Activated naive CD4-positive, alpha-beta T cell (primary cell): ENCODE measurements at regions not wholly inside any gene's neighbourhood (a gene's known extent, or its start where the extent isn't known, plus 50 kb on each side); places are given as distances from the start of the nearest gene placed in this dataset.
A peak's percentile ranks its signal among the peaks of the same experiment; 100 is the strongest.

Experiments
- DNase-seq, 4 experiments: peaks; one replicate each; lab custom pipeline; 2025; lab: John Stamatoyannopoulos, UW

DNA sequence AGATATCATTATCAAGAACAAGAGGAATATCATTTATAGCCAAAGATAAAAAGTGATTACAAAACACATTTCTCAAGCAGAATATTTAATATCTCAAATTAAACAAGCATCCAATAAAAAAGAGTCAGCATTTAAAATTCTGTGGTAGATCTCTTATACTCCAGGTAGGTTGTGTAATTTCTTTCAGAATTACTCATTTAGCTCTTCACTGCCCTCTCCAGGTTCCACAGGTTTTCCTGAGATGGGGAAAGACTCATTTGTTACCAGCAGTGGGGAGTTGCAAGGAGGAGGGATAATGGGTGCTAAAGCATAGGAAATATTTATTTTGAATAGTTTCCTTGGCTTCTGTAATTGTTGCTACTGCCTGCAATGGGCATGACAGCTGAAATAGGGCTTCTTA is 83.1 kb upstream of the RASGRP1 start:
- no peak for DNase-seq

DNA sequence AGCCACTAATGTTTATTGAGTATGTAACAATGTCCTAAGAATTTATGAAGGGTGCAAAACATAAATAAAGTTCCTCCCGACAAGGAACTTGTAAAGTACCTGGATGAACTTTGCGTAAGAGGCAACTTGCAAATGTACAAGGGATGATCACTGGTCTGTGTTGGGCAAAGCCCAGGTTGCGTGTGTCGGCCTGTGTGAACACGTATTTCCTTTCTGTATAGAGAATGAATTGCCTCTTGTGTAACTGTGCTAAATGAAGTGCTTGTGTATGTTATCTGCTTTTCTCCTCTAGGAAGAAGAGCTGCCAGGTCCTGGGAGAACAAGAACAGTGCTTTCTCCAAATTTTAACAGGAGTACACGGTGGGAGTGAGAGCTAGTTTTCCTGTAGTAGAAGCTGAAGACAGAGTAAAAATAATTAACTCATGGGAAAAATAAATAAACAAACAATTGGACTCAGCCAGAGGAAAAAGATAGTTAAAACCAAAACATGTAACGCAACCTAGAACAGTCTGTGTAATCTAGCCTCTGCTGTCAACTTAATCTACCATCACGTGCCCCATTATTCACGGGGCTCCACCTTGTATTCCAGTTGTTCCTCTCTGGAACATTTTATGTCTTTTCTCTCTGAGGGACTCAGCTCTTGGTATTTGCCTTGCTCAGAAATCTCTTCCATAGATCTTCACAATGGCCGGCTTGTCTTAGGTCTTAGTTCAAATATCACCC is 83.7 kb upstream of the RASGRP1 start:
- no peak for DNase-seq

DNA sequence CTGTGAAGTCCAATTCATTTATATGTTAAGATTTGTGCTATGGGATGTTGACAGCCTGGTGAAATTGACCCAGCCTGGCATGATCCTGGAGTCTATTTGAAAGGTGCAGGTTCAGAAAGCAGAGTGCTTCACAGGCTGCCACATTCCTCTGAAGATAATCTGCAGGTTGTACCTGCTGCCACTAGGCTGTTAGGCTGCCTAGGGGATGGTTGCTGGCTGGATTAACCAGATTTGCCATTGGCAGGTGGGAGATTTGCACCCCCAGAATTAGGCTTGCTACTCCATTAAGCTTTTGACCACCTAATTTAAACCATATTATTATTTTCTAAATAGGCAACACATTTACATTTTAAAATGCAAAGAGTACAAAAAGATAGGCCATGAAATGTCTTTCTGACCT is 85.8 kb upstream of the RASGRP1 start:
- no peak for DNase-seq

DNA sequence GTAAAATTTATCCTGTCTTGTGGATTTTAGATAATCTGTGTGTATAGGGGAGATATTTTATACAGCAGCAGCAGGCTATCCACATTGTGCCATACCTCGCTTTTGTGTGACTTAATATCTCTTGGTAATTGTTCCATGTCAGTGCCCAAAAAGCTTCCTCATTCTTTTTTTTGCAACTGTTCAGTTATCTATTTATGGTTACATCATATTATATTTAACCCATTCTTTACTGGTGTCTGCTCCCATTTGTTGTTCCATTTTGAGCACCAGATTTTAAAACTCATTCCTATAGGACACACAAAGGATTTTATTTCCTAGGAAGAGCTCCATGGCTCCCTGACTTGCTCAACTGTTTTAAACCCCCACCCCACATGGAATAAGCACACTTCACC is 86.3 kb upstream of the RASGRP1 start:
- no peak for DNase-seq

DNA sequence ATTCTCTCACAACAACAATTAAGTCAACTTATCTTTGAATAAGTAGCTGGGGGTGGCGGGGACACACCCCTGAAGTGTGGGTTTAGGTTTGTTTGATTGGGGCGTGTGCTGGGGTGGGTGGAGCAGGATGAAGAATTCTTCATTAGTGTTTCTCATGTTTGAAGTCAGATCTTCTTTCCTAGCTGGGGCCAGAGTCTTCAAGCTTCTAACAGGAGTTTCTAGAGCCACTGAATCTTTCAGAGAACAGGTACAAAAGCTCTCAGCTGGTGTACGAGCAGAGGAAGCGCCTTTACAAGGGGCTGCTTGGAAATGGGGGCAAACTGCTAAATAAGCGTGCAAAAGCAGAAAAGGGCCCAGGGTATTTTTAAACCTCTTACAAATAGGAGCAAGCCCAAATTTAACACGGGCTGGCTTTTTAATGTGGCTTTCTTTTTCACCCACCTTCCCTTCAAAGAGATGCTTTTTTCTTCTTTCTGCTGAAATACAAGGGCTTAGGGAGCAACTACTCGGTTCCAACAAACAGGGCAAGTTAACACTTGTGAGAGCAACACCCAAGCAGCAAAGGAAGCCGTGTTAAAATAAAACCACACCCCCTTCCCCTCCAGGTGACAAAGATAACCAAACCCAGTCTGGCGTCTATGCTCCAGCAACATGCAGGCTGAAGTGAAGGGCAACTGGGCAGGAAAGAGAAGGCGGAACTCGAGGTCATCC is 86.9 kb upstream of the RASGRP1 start:
- peak in 2 of 4 experiments; percentile 27 to 39 for DNase-seq

DNA sequence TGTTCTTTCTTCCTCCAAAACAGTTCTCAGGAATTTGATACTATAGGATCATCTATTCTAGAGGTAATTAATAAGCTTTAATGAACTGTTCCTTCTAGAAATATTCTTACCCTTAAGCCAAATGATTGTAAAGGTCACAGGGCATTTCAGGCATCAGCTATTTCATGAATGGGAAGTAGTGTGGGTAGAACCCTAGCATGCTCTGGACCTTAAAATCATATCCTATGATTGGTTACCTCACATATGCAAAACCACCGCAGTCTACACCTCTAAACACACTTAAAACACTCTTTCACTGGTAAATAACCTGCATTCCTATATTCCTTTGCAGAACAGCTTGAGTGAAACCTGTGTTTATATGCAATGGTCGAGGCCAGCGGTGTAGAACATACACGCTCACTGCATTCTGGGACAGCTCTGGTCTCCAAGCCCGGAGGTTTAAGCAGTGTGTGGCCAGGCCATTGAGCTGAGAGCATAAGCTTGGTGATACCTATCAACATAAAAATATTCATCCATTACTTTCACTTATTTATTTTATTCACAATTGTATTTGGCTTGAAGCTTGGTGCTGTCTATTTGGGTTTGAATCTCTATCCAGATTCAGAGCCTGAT is 87.7 kb upstream of the RASGRP1 start:
- no peak for DNase-seq

DNA sequence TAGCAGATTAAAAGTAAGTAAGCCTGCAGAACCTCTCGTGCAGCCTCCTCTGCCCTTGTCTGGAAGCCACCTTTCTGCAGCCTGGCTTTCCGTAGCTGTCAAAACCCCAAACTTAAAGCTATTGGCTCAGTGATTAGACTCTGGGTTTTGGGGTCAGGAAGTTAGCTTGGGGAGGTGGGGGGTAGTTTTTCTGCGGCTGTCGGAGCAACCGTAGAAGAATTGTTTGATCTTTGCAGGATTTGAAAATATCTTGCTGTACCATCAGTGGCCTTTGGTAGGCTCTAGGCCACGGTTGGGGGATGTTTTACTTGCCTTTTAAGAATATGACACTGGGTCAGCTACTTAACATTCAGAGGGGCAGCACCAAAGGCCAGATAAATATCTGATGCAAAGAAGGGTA is 88.4 kb upstream of the RASGRP1 start:
- peak in 2 of 4 experiments; percentile 51 to 60 for DNase-seq

DNA sequence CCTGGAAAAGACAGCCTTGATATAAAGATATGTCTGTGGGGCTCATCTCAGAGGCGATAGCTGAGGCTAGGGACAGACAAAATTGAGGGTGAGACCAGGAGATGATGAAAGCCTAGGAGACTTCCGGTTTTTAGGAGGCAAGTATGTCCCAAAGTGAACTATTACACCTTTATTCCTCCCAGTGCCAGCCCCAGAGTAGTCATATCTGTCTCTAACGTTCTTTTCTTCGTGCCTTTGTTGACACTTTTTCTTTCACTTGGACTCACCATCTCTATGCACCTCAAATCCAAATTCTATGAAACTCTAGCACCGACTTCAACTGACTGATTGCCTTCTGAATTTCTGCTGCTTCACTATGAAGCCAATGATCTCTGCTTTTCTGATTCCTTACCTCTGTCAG is 93.8 kb upstream of the RASGRP1 start:
- no peak for DNase-seq

DNA sequence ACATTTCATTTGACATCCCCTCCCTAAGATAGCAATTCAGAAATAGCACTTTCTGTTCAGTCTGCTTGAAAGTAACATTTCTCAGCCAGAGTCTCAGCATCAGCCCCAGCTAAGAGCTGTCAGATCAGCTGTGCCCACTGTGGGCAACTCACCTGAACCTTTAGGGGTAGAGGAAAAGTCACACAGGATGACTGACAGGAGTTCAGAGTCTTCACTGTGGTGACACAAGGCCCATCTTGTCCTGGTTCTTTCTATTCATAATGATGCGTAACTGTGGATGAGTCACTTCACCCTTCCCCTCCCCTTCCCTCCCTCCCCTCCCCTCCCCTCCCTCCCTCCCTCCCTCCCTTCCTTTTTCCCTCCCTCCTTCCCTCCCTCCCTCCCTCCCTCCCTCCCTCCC is 96.1 kb upstream of the RASGRP1 start:
- DNase-seq = no peak

DNA sequence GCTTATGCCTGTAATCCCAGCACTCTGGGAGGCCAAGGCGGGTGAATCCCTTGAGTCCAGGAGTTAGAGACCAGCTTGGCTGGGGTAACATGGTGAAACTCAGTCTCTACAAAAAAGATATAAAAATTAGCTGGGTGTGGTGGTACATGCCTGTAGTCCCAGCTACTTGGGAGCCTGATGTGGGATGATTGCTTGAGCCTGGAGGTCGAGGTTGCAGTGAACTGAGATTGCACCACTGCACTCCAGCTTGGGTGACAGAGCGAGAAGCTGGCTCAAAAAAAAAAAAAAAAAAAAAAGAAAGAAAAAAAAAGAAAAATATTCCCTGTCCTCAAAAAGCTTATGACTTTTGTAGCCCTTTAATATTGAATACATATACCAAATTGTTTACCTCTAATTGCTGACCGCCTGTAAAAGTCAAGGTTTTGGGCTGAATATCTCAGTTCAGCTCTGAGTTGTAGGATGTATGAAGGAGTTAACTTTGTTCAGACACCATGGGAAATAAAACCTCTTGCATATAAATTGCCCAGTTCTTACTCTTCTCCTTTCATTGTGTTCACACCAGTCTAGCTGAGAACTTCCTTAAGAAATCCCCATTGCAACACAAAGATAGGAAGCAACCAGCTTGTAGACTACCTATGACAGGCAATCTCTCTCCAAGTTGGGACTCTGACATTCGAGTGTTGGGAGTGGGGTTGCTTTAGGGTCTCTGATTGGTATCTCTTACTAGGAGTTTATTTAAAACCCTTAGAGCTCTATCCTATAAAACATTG is 97.6 kb upstream of the RASGRP1 start:
- no peak for DNase-seq

DNA sequence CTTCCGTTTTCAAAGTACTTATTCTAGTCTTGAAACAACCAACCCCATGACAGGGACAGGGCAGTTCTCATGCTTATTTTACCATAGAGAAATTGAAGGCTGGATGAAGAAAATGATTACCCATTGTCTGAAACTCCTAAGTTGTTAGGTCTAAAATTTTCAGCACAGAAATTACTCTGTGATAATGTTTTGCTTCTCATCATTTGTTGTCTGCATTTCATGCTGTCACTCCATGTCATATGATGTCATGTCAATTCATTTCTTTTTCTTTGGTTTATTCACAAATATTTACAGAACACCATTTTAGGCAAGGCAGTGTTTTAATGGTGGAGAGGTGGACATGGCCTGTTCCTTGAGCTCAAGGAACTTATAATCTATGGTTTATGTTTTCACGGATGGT is 98.2 kb upstream of the RASGRP1 start:
- no peak for DNase-seq

DNA sequence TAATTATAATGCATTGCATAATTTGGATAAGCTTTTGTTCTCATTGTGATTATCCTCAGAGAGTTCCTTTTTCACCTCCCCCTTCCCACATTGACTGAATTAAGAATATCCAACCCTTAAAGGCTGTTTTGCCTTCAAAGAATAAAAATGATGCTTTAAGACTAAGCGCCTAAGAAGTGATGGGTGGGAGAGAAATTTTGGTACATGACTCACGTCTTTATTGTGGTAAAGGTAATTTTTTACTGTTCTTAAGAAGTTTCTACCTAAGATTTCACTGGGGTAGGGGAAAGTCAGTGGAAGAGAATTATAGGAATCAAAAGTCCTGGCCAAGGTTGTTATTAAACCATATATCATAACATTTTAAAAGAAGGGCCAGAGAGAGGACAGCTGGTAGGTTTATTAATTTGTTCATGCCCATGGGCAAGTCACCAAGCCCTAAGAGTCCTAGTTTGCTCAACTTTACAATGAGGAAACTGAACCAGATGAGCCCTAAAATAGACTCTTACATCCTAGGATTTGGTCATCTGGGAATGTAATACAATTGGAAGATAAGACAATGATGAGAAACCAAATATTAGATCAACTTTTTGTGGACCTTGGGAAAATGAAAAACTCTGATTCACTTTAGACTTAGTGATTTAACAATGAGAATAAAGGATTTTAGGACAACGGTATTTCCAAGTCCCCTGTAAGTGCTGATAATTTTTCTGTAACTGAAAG is 101.1 kb upstream of the RASGRP1 start:
- no peak for DNase-seq

DNA sequence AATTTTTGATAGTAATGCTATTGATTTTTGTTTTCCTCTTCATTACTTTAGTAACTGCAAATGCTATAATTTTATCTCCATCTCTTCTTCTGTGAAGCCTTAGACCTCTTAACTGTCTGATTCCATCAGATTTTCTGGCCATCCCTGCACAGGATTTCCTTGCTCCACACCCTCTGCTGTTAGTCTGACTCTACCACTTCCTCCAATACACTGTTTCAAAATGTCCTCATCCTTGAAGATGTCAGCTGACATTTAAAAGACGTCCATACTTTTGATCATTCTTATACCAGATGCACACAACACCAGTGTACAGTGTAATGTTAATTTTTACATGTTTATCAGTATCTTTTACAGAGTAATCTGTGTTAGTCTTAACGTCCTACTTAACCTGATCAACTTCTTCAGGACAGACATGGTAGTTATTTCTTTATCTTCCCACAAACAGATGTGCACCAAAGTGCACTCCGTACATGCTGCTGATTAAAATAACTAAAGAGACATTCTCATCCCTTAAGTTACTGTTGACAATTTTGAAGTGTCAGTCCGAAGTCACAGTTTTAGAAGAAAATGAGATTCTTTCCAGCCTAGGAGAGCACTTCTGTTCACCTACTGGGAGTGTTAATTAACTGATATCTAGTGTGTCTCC is 102.4 kb upstream of the RASGRP1 start:
- DNase-seq = no peak

DNA sequence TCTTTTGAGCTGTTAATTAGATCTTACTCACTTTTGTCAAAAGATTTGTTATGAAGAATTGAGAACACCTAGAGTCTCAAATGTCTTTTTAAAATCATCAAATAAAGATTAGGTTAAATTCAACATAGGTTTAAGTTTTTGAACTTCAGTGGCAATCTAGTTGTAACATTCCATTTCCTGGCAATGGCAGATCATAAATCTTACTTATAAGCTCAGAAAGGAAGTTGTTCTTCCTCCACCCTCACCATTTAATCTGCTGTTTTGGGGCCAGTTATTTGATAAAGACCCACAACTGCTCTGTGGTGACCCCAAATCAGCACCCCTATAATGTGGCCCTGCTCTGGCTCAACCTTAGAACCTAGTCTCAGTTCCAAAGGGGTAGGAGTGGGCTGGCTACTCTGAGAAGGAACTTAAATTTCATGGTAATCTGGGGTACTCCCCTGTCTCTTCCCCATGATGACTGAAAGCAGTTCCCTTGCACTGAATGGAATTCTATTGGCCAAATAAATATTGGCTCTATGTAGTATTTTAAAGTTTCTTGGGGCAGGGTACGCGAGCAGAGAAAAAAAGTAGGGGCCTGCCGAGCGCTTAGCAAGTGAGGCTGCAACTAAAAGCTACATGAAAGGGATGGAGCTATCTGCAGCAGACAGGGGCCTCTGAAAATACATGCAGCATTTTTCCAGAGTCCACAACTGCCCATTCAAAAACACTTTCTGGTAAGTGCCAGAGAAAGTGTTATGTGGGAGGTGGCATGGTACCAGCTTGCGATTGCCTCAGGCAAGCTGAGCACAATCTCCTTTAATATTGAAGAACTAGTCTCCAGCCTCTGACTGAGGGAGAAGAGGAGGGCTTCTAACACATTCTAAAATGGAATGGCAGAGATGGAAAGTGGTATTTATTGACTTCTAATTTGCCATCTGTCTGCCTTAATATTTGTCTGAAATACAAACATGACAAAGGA is 103.6 kb upstream of the RASGRP1 start:
- no peak for DNase-seq

DNA sequence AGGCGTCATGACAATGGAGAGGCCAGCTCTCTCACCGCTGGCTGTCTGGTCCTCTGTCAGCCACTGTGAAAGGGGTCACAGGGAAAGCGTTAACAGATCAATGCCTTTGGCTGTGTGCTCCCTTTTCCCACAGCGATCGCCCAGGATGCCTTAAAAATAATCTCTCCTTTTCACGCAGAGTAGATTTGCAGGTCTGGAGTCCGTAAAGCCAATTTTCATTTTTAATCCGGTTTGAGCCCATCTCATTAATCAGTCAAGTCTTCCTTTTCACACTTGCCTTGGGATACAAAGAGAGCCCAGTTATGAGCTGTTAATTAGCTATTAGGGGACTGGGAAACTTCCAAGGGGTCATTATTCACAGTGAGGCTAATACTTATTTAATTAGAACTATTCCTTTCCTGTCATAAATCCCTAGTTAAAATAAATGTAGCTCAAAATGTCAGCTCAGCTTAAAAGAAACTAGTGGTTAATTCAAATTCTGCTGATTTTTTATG is 104.3 kb upstream of the RASGRP1 start:
- DNase-seq = no peak

DNA sequence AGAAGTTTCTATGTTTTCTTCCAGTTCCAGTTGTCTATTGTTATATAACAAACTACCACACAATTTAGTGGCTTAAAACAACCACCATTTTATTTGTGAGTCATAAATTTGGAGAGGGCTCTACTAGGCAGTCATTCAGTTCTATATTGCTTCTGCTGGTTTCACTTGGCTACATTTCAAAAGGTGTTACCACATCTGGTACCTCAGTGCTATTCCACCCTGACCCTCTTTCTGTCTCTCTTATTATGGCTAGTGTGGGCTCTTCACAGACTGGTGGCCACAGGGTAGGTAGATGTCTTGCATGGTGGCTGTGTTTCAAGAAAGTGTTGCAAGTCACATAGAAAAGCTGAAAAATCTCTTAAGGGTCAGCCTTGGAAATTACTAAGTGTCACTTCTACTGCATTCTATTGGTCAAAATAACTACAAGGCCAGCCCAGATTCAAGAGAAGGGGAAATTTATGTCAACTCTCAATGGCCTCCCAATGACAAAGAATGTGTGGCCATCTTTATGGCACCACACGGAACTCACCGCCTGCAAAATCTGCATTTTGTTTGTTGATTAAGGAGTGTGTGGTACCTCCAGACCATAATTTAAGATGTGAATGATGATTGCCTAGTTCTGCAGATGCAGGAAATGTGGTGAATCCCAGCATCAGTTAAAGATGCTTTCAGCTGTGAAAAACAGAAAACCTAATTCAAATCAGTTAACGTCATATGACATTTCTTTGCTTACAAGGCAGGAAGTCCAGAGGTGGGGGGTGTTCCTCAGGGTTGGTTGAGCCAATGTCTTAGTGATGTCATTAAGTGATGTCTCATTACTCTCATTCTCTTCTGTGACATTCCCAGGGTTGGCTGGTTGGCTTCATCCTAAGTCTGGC is 105.8 kb upstream of the RASGRP1 start:
- DNase-seq = peak in 2 of 4 experiments; percentile 38 to 45

DNA sequence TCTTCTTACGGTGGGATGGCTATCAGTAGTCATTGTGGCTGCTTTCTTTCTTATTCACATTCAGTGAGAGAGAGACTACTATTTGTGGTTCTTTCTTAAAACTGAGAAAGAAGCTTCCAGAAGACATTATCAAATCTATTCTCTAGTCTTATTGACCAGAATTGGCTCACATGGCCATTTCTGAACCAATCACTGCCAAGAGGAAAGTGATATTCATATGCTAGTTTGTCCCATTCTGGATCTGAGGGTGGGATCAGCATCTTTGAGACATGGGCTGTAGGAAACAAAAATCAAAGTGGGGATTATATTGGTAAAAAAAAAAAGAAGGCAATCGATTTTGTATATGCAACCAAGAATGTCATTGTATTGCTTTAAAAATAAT is 106.4 kb upstream of the RASGRP1 start:
- no peak for DNase-seq

DNA sequence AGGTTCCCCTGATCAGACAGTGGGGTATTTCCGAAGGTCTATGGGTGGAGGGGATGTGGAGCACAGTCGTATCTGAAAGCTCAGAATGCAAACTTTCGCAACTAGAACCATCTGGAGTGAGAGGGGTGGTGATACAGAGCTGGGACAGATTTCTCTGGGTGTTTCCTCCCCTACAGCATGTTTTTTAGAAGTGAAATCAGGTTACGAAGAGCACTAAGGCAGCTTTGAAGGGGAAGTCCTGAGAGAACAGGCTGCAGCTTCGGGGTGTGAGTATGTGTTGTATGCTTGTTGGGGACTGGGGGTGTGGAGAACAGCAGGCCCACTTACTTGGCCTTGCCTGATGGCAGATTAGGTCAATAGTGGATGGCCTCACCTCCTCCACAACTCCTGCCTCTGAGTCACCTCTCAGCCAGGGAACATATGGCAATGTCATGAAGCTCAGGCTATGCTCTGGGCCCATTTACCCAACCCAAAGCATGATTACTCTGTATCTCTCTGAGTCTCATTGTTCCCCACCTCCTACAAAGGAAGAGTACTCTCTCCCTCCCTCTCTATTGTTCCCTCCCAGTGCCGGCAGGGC is 107.2 kb upstream of the RASGRP1 start:
- DNase-seq = no peak

DNA sequence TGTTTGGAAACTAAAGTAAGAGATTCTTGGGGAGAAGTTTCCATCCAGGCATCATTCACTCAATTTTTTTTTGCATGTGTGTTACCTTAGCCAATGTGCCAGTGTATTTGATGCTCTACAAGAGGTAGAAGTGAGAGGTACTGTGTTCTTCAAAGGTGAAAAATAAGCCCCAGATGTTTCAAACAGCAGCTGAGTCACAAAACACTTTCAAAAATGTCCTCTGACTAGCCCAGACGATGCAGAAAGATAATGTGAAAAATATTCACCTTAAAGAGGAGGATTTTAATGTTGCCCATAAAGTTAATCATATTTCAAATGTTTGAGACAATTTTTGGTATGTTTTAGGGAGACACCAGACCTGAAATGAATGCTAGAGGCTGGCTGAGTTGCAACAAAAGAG is 107.7 kb upstream of the RASGRP1 start:
- no peak for DNase-seq
